Mesenchymal stem cell (in vitro differentiated cells and primary cell): ENCODE measurements at regions not wholly inside any gene's neighbourhood (a gene's known extent, or its start where the extent isn't known, plus 50 kb on each side); places are given as distances from the start of the nearest gene placed in this dataset.

Experiments
- DNase-seq: peaks from one replicate; pipeline ENCODE4 v3.0.0-alpha.2; 2013
- H2AFZ ChIP-seq: one replicate; pipeline ENCODE4 v1.6.1; 2013; ENCODE audit warnings: low read depth, mild to moderate bottlenecking, control low read depth, inconsistent platforms, low read length, moderate library complexity
- H2AK5ac ChIP-seq: 2 replicates; pipeline ENCODE4 v1.6.1; 2013; ENCODE audit warnings: low read length, moderate library complexity, mild to moderate bottlenecking, inconsistent platforms; ENCODE audit not compliant: severe bottlenecking
- H2BK120ac ChIP-seq: one replicate; pipeline ENCODE4 v1.6.1; 2013; ENCODE audit warnings: low read depth, mild to moderate bottlenecking, inconsistent platforms, low read length, moderate library complexity
- H2BK12ac ChIP-seq, 2 experiments: one replicate each; pipeline ENCODE4 v1.6.1; 2013; ENCODE audit warnings: inconsistent platforms in 2 of 2, low read length in 2 of 2, mild to moderate bottlenecking in 2 of 2, moderate library complexity in 2 of 2, control low read depth in 1 of 2
- H2BK15ac ChIP-seq: one replicate; pipeline ENCODE4 v1.6.1; 2013; ENCODE audit warnings: mild to moderate bottlenecking, low read depth, inconsistent platforms; ENCODE audit not compliant: poor library complexity, severe bottlenecking
- H2BK5ac ChIP-seq: 2 replicates; pipeline ENCODE4 v1.6.1; 2013; ENCODE audit warnings: low read depth, mild to moderate bottlenecking, low read length, control low read depth, inconsistent platforms; ENCODE audit not compliant: poor library complexity, severe bottlenecking
- H3K14ac ChIP-seq, 2 experiments: one replicate each; pipeline ENCODE4 v1.6.1; 2013; ENCODE audit warnings: inconsistent platforms in 2 of 2, low read length in 2 of 2, control low read depth in 1 of 2, mild to moderate bottlenecking in 1 of 2, moderate library complexity in 1 of 2
- H3K18ac ChIP-seq, 2 experiments: one replicate each; pipeline ENCODE4 v1.6.1; 2013; ENCODE audit warnings: inconsistent platforms in 2 of 2, low read length in 2 of 2, control low read depth in 1 of 2, low read depth in 1 of 2, mild to moderate bottlenecking in 1 of 2
- H3K23ac ChIP-seq, 2 experiments: one replicate each; pipeline ENCODE4 v1.6.1; 2013; ENCODE audit warnings: inconsistent platforms in 2 of 2, low read length in 2 of 2, mild to moderate bottlenecking in 2 of 2, moderate library complexity in 2 of 2, control low read depth in 1 of 2
- H3K27ac ChIP-seq: 2 replicates; pipeline ENCODE4 v1.5.1; 2013; ENCODE audit warnings: mild to moderate bottlenecking, moderate library complexity, low read length, control low read depth, inconsistent platforms; ENCODE audit not compliant: poor library complexity, severe bottlenecking
- H3K27me3 ChIP-seq, 2 experiments: 2 replicates each; pipeline versions ENCODE4 v1.6.1 to v1.7.0; 2013; ENCODE audit warnings: low read length in 2 of 2, mild to moderate bottlenecking in 2 of 2, moderate library complexity in 2 of 2, control low read depth in 1 of 2, inconsistent platforms in 1 of 2; ENCODE audit not compliant: control insufficient read depth in 1 of 2, insufficient read depth in 1 of 2
- H3K36me3 ChIP-seq, 2 experiments: 2 replicates each; pipeline versions ENCODE4 v1.6.1 to v1.7.0; 2013; ENCODE audit warnings: low read length in 2 of 2, control low read depth in 1 of 2, inconsistent platforms in 1 of 2, low read depth in 1 of 2, mild to moderate bottlenecking in 1 of 2; ENCODE audit not compliant: insufficient read depth in 2 of 2, control insufficient read depth in 1 of 2
- H3K4ac ChIP-seq, 2 experiments: one replicate each; pipeline ENCODE4 v1.6.1; 2013; ENCODE audit warnings: inconsistent platforms in 2 of 2, low read length in 2 of 2, mild to moderate bottlenecking in 2 of 2, moderate library complexity in 2 of 2, control low read depth in 1 of 2, low read depth in 1 of 2
- H3K4me1 ChIP-seq: 2 replicates; pipeline ENCODE4 v1.6.1; 2013; ENCODE audit warnings: low read depth, low read length, control low read depth; ENCODE audit not compliant: control insufficient read depth, insufficient read depth
- H3K4me2 ChIP-seq: 2 replicates; pipeline ENCODE4 v1.6.1; 2013; ENCODE audit warnings: low read length, mild to moderate bottlenecking, inconsistent platforms; ENCODE audit not compliant: poor library complexity, severe bottlenecking
- H3K4me3 ChIP-seq, 2 experiments: 2 replicates each; pipeline versions ENCODE4 v1.5.1 to v1.7.0; 2013; ENCODE audit warnings: low read length in 2 of 2, mild to moderate bottlenecking in 2 of 2, control low read depth in 1 of 2, low read depth in 1 of 2; ENCODE audit not compliant: insufficient read depth in 1 of 2
- H3K79me1 ChIP-seq: replicated peaks from 2 replicates; pipeline ENCODE4 v1.6.1; 2013; ENCODE audit warnings: mild to moderate bottlenecking, control low read depth, low read length, inconsistent platforms; ENCODE audit not compliant: poor library complexity, severe bottlenecking
- H3K9ac ChIP-seq: 2 replicates; pipeline ENCODE4 v1.7.0; 2013; ENCODE audit warnings: mild to moderate bottlenecking, low read length, moderate library complexity
- H3K9me3 ChIP-seq: 2 replicates; pipeline ENCODE4 v1.7.0; 2013; ENCODE audit warnings: mild to moderate bottlenecking, low read length; ENCODE audit not compliant: control insufficient read depth
- H4K8ac ChIP-seq: one replicate; pipeline ENCODE4 v1.6.1; 2013; ENCODE audit warnings: inconsistent platforms, mild to moderate bottlenecking, low read length, moderate library complexity
- H4K91ac ChIP-seq: one replicate; pipeline ENCODE4 v1.6.1; 2013; ENCODE audit warnings: mild to moderate bottlenecking, low read length, inconsistent platforms
- WGBS: methylation state at CpG from one replicate; pipeline ENCODE4 v1.1.7; 2013; ENCODE audit warnings: mixed read lengths; 5-methylcytosine and 5-hydroxymethylcytosine counted together

DNA sequence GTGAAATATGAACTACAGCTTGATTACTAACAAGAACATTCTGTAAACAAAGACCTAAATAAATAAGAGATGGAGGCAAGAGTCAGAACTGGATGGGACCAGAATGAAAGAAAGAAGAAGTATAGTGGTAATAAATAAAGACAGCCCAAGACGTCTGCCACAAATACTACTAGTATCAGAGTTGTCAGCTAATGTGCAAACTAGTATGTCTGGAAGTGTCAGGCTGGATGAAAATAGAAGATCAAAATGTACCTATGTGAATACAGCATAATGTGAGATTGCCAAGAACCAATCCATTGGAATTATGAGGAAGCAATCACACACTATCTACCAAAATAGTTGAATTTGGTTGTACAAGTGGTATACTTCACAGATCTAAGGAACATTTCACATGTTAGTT, 353.0 kb downstream of the BTG1 start:
- Histone ChIP-seq H3K27me3 (no peaks in the 10 kb centered on the region), H3K4me3 (no peak overlapping the region), H3K9me3 (no peaks in the 10 kb centered on the region), H3K23ac (no peak overlapping the region), H3K36me3 (no peaks in the 10 kb centered on the region), H3K4me1 (no peaks in the 10 kb centered on the region), H3K4ac (no peak overlapping the region), H2BK5ac (no peak overlapping the region), H4K91ac (no peak overlapping the region), H2BK120ac (no peak overlapping the region), H3K18ac (no peak overlapping the region), H3K9ac (no peak overlapping the region), H2BK15ac (no peak overlapping the region), H3K27ac (no peak overlapping the region), H2AFZ (no peak overlapping the region), H4K8ac (no peak overlapping the region), H2AK5ac (no peak overlapping the region), H3K4me2 (no peak overlapping the region), H2BK12ac (no peak overlapping the region), H3K14ac (no peak overlapping the region), H3K79me1 (no peaks in the 10 kb centered on the region)
- 100% methylated on average over 1 of the region's 1 CpG for WGBS
- DNase-seq, result no peak

DNA sequence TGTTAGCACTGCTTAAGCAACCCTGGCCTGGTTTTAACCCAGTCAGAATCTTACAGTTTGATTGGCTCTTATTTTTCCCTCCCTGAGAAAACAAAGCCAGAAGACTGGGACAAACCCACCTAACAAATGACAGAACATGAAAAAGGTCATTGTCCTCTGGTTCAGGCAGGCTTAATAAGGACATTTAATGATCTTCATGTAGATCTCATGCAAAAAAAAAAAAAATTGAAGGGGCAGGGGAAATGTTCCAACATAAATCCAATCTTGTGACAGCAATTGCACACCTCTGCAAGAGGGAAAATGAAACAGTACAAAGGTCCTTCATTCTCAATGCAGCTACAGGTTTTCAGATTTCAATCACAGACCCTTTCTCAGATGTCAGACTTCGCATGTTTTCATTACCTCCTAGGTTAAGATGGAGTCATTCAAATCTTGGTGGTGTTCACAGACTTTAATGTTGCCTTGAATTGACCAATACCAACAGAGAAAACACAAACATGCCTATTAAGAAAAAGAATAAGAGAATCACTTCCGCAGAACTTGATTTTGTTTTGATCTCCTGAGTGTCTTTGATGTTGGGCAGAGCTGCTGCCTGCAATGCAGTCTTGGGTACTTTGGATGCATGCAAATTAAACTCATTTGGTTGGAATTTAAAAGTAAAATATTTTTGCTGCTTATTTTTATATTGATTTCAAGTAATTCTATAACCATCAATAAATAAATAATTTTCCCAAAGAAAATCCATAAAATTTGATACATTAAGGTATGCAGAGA, 359.0 kb downstream of the BTG1 start:
- Histone ChIP-seq H3K27ac (no peak overlapping the region), H2BK5ac (no peak overlapping the region), H4K8ac (no peak overlapping the region), H4K91ac (no peak overlapping the region), H3K18ac (no peak overlapping the region), H3K23ac (no peak overlapping the region), H3K36me3 (no peaks in the 10 kb centered on the region), H3K14ac (no peak overlapping the region), H2BK15ac (no peak overlapping the region), H3K27me3 (no peaks in the 10 kb centered on the region), H2BK120ac (no peak overlapping the region), H2BK12ac (no peak overlapping the region), H3K4me1 (no peaks in the 10 kb centered on the region), H3K9me3 (no peaks in the 10 kb centered on the region), H3K4me3 (no peak overlapping the region), H2AK5ac (no peak overlapping the region), H3K4ac (no peak overlapping the region), H2AFZ (no peak overlapping the region), H3K9ac (no peak overlapping the region), H3K4me2 (no peak overlapping the region), H3K79me1 (no peaks in the 10 kb centered on the region)
- 100% methylated on average over 1 of the region's 2 CpGs for WGBS
- no peak for DNase-seq

- Histone ChIP-seq H3K79me1 (no peaks in the 10 kb centered on the region), H2BK15ac (no peak overlapping the region), H2AK5ac (no peak overlapping the region), H3K27ac (no peak overlapping the region), H3K9ac (no peak overlapping the region), H4K8ac (no peak overlapping the region), H3K4me1 (no peaks in the 10 kb centered on the region), H2BK5ac (no peak overlapping the region), H3K27me3 (no peaks in the 10 kb centered on the region), H3K23ac (no peak overlapping the region), H2AFZ (no peak overlapping the region), H4K91ac (no peak overlapping the region), H3K36me3 (no peaks in the 10 kb centered on the region), H3K9me3 (no peaks in the 10 kb centered on the region), H3K4me2 (no peak overlapping the region), H2BK12ac (no peak overlapping the region), H3K18ac (no peak overlapping the region), H2BK120ac (no peak overlapping the region), H3K4ac (no peak overlapping the region), H3K14ac (no peak overlapping the region), H3K4me3 (no peak overlapping the region)
- DNase-seq, result no peak
- 95% methylated on average over 5 of the region's 6 CpGs for WGBS
Observed at GRCh38 chr12:91785655-91786498, 359.8 kb downstream of the BTG1 start.

- H2AFZ ChIP-seq, result no peak overlapping the region
- DNase-seq, result peak; percentile 43
- H4K8ac ChIP-seq, result no peak overlapping the region
- H2BK12ac ChIP-seq, result no peak overlapping the region
- no peak overlapping the region for H3K27ac ChIP-seq
- H3K4ac ChIP-seq, result no peak overlapping the region
- H3K14ac ChIP-seq, result no peak overlapping the region
- 88% methylated on average over 1 of the region's 2 CpGs for WGBS
- no peak overlapping the region for H3K18ac ChIP-seq
- H3K4me2 ChIP-seq, result no peak overlapping the region
- no peaks in the 10 kb centered on the region for H3K36me3 ChIP-seq
- no peaks in the 10 kb centered on the region for H3K9me3 ChIP-seq
- no peaks in the 10 kb centered on the region for H3K4me1 ChIP-seq
- H3K4me3 ChIP-seq, result no peak overlapping the region
- H3K23ac ChIP-seq, result no peak overlapping the region
- H4K91ac ChIP-seq, result no peak overlapping the region
- H3K27me3 ChIP-seq, result no peaks in the 10 kb centered on the region
- no peaks in the 10 kb centered on the region for H3K79me1 ChIP-seq
- no peak overlapping the region for H2BK5ac ChIP-seq
- no peak overlapping the region for H2AK5ac ChIP-seq
- no peak overlapping the region for H2BK15ac ChIP-seq
- no peak overlapping the region for H2BK120ac ChIP-seq
- no peak overlapping the region for H3K9ac ChIP-seq
Observed at GRCh38 chr12:91781114-91781513, 364.5 kb downstream of the BTG1 start.
